ENCODE measurements at regions not wholly inside any gene's neighbourhood (a gene's known extent, or its start where the extent isn't known, plus 50 kb on each side); places are given as distances from the start of the nearest gene placed in this dataset.
"Not testable (repeated sequence)": the region's sequence is repeated elsewhere in the genome, so short reads cannot be mapped to it uniquely, and the experiment has no call there.

DNA sequence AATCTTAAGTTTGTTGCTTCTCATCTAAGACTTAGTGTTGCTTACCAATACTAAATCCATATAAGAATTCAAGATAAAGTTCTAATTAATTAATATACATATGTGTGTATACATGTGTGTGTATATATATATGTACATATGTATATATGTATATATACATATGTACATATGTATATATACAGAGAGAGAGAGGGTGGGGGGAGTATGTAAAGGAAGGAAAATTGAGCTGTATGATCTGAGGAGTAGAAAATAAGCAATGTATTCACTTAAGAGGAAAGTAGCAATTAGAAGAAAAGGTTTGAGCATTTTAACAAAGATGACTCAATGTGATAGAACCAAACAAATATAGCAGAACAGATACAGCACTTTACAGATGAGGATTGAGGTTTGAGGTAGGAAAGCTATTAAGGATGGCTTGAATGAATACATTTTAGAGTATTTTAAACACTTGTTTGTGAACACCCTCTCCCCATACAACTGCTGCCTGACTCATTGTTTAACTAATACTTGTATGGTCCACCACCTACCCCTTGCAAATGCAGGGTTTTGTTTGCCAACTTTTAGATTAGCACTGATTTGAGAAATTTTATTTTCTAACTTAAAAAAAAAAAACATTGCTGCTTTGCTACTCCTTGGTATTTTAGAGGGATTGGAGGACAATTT is 681.1 kb upstream of the CADM2 start:
- no peak for DNase-seq

DNA sequence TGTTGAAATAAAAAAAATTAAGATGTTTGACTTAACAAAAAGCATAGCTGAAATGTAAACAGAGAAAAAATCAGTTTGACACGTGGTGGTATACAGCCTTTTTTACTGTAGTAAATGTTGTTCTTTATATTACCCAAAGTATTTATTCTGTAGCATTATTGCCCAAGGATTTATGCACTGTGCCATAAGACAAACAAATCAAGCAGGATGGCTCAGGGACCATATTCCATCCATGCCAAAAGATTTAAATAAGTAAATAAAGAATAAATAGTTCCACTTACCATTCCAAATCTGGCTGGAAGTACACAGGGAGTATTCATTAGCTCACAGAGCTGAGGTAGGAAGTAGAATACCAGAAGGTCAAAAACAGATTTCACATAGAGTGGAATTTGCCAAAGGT is 666.7 kb upstream of the CADM2 start:
- DNase-seq: no peak

DNA sequence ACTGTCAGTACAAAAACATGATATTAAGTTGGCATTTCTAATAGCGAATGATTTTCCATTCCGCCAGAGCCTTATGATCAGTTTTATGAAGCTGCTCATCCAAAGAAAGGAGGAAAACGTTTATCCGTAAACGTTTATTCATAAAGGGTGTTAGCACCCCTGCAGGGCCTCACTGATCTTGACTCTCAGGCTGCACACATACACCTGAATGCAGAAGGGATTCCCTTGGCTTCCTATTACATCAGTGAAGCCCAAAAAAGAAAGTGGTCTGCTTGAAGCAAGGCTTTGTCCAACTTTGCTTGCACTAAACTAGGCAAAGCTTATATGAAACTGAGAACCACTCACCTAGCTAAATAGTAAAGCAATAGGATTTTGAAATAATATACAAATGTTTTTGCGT is 659.5 kb upstream of the CADM2 start:
- DNase-seq: no peak

DNA sequence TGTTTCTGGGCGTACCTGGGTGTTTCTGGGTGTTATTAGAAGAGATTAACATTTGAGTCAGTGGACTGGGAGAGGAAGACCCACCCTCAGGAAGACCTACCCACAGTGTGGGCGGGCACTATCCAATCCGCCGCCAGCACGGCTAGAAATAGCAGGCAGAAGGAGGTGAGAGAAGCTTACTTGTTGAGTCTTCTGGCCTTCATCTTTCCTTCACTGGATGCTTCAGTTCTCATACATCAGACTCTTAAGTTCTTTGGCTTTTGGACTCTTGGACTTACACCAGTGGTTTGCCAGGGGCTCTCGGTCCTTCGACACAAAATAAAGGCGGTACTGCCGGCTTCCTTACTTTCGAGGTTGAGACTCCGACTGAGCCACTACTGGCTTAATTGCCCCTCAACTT is 654.6 kb upstream of the CADM2 start:
- no peak for DNase-seq

DNA sequence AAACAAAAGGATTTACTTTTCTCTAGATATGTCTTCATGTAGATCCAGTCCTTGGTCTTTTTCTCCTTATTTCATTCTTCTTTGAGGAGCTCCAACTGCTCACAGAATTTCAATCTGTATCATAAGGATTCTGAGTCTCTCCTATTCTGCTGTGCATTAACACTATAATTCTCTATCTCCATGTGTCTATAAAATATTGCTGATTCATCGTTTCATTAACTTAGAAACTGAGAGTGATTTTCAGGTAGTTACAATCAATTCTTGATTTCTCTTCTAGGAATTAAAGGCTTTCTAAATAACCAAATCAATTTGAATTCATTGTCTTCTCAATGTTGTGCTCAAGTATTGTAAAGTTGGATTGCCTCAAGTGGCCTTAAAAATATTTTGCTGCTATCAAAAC is 651.5 kb upstream of the CADM2 start:
- DNase-seq: no peak

DNA sequence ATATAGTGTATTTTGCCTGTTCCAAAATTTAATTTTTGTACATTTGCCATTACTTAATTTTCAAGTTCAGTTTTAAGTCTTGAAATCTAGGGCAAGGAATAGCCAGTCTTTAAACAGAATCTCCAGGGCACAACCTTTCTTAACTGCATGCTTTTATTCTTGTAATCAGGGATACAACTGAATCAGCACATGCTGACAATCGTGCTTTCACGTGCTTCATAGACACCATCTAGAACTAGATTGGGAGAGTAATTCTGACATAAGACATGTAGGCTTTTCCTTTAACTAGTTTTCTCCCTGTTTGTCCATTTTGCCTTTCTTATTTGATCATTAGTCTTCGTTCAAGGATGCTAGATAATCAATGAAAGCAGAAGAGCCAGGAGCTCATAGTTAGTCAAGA is 650.4 kb upstream of the CADM2 start:
- DNase-seq: no peak

DNA sequence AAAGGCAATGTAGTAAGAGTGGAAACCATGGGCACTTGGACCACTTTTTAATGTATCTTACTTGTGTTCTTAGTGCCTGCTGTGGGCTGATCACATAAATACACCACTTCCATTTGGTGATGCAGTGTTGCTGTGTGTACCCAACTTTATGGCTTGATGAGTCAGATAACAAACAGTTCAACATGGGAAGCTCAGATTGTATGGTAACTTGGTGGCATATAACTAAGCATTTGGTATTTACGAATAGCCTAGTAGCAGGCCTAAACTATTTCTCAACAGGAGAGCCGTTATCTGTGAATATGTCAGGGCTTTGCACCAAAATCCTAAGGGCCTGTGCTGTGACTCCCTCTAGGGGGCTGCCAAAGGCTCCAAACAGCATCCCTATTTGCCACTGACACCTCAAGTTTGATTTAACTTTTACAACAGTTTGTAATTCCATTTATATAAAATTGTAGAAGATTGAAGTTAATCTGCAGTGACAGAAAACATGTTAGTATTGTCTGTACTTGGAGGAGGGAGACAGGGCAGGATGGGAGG is 640.4 kb upstream of the CADM2 start:
- DNase-seq: no peak

DNA sequence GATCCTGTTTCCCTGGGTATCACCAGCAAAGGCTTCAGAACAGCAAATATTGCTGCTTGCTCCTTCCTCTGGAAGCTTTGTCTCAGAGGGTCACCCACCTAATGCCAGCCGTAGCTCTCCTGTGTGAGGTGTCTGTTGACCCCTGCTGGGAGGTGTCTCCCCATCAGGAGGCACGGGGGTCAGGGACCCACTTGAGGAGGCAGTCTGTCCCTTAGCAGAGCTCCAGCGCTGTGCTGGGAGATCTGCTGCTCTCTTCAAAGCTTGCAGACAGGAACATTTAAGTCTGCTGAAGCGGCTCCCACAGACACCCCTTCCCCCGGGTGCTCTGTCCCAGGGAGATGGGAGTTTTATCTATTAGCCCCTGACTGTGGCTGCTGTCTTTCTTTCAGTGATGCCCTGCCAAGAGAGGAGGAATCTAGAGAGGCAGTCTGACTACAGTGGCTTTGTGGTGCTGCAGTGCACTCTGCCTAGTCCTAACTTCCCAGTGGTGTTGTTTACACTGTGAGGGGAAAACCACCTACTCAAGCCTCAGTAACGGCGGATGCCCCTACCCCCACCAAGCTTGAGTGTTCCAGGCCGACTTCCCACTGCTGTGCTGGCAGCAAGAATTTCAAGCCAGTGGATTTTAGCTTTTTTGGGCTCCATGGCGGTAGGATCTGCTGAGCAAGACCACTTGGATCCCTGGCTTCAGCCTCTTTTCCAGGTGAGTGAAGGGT is 593.1 kb upstream of the CADM2 start:
- not testable (repeated sequence) for DNase-seq

All from RPMI8226 (cell line).